ENCODE measurements at regions not wholly inside any gene's neighbourhood (a gene's known extent, or its start where the extent isn't known, plus 50 kb on each side); places are given as distances from the start of the nearest gene placed in this dataset.

DNA sequence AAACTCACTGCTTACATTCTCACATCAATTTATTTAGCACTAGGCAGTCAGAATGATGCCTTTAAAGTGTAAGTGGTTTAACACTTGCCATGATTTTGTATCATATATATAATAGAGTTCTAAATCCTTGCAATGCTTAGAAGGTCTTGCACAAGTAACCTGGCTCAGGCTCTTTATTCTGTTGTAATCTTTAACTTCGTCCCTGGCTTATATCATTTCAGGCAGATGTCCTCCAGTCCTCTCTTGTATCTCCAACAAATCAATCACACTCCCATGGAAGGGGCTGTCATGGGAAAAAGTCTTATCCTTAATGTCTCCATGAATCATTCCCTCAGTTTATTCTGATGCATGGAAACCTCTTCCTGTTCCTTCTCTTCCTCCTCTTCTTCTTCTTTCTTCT is 841.6 kb upstream of the B3GALT2 start:
- Histone ChIP-seq H3K4me3 (no peak overlapping the region), H3K9me3 (peaks cover 0 to 2% of the 10 kb centered on the region in 2 donors), H3K27ac (no peak overlapping the region), H3K4me1 (no peaks in the 10 kb centered on the region), H3K36me3 (no peaks in the 10 kb centered on the region), H3K27me3 (no peaks in the 10 kb centered on the region)
- ATAC-seq (no peak), DNase-seq (no peak)
- TF ChIP-seq, protein P1, sequence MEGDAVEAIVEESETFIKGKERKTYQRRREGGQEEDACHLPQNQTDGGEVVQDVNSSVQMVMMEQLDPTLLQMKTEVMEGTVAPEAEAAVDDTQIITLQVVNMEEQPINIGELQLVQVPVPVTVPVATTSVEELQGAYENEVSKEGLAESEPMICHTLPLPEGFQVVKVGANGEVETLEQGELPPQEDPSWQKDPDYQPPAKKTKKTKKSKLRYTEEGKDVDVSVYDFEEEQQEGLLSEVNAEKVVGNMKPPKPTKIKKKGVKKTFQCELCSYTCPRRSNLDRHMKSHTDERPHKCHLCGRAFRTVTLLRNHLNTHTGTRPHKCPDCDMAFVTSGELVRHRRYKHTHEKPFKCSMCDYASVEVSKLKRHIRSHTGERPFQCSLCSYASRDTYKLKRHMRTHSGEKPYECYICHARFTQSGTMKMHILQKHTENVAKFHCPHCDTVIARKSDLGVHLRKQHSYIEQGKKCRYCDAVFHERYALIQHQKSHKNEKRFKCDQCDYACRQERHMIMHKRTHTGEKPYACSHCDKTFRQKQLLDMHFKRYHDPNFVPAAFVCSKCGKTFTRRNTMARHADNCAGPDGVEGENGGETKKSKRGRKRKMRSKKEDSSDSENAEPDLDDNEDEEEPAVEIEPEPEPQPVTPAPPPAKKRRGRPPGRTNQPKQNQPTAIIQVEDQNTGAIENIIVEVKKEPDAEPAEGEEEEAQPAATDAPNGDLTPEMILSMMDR (IDR thresholded peaks at IDR 0.05), result no peak
- intact Hi-C loops (cut with DNase I), result no loop called here

DNA sequence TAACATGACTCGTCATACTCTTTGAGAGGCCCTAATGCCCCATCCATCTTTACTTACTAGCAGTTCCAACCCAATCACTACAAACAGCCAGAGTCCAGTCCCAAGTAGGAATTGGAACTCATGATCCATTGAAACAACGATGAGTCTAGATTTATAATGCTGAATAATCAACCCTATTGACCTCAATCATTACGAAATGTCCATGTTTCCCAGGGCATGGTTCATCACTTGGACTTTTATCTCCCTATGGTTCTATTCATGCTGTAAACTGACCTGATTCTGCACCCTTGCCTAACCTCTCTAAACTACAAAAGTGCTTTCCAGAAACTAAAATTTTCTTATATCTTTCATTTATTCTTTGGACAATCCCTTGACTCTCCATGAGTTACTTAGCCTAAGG is 840.0 kb upstream of the B3GALT2 start:
- no peaks in the 10 kb centered on the region for H3K36me3 ChIP-seq
- no peaks in the 10 kb centered on the region for H3K27me3 ChIP-seq
- ATAC-seq, result no peak
- H3K9me3 ChIP-seq, result no peaks in the 10 kb centered on the region
- H3K4me1 ChIP-seq, result no peaks in the 10 kb centered on the region
- TF ChIP-seq, protein P1 (IDR thresholded peaks at IDR 0.05), result no peak
- no peak for DNase-seq
- no peak overlapping the region for H3K4me3 ChIP-seq
- no peak overlapping the region for H3K27ac ChIP-seq
- intact Hi-C loops (cut with DNase I), result no loop called here

DNA sequence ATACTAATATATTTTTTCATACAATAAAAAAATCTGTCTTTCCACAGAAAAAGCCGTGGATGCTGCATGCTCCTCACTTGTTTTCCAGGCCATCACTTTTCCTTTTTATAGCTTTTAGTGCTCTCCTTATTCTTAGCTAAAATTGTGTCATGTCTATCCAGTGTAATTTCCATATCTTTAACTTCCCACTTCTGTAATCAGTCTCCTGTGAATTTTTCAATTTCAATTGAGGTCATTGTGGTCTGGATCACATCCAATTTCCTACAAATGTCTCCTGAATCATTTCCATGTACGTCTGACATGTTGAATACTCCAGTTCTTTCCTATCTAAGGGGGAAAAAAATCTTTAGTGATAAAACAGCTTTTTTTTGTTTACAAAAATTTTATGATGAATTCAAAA is 838.2 kb upstream of the B3GALT2 start:
- intact Hi-C loops (cut with DNase I), result no loop called here
- peak; percentile 46 for ATAC-seq

DNA sequence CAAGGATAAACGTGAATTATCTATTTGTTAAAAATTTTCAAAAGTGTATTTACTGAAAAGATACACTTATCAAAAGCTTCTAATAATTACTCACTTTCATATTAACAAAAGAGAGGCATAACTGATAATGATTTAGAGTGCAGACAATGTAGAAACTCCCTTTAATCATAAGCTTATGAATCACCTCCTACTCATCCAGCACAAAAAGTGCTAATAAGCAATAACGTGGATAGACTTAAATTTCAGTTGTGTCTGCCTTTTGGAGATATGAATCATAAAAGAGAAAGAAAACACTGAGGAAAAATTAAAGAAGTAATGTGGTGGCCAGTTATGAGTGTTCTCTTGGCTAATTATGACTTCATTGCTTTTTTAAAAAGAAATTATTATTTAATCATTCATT is 827.6 kb upstream of the B3GALT2 start:
- DNase-seq (no peak), ATAC-seq (peak; percentile 38)
- intact Hi-C loops (cut with DNase I), result no loop called here
- Histone ChIP-seq H3K36me3 (no peaks in the 10 kb centered on the region), H3K4me3 (no peak overlapping the region), H3K27ac (peak overlapping the region in 1 of 2 donors; percentile 7), H3K27me3 (no peaks in the 10 kb centered on the region), H3K9me3 (peaks cover 0 to 6% of the 10 kb centered on the region in 2 donors), H3K4me1 (no peaks in the 10 kb centered on the region)
- TF ChIP-seq, protein P1 (IDR thresholded peaks at IDR 0.05), result no peak

More for the DNA sequence above, 838.2 kb upstream of the B3GALT2 start:
- Histone ChIP-seq H3K27me3 (no peaks in the 10 kb centered on the region), H3K9me3 (no peaks in the 10 kb centered on the region), H3K27ac (no peak overlapping the region), H3K36me3 (no peaks in the 10 kb centered on the region), H3K4me1 (no peaks in the 10 kb centered on the region), H3K4me3 (no peak overlapping the region)
- no peak for DNase-seq
- TF ChIP-seq, protein P1 (IDR thresholded peaks at IDR 0.05), result no peak

DNA sequence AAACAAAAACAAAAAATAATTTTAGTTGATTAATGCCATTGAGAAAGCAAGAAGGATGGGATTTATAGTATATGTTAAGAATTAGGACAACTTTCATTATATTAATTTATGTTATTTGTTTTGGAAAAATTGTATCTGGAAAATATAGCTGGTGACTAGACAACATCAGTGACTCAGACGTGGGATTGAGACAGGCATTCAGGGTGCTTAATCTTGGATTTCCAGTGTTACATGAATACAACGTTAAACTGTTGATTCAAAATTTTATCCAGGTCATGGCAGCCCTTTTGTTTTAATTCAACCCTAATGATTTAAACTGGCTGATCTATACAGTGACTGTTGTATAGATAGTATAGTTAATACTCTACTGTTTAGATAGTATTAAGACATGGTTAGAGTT is 827.1 kb upstream of the B3GALT2 start:
- H3K36me3 ChIP-seq, result no peaks in the 10 kb centered on the region
- peaks cover 0 to 2% of the 10 kb centered on the region in 2 donors for H3K9me3 ChIP-seq
- no peaks in the 10 kb centered on the region for H3K27me3 ChIP-seq
- DNase-seq (no peak), ATAC-seq (no peak)
- TF ChIP-seq, protein P1 (IDR thresholded peaks at IDR 0.05), result no peak
- H3K4me1 ChIP-seq, result no peaks in the 10 kb centered on the region
- no peak overlapping the region for H3K4me3 ChIP-seq
- intact Hi-C loops (cut with DNase I), result no loop called here
- peak overlapping the region in 1 of 2 donors; percentile 7 for H3K27ac ChIP-seq

All from left lung (tissue), 4 donors.